B cell (primary cell): ENCODE measurements at regions not wholly inside any gene's neighbourhood (a gene's known extent, or its start where the extent isn't known, plus 50 kb on each side); places are given as distances from the start of the nearest gene placed in this dataset.

Source experiments
- ATAC-seq: fragments of 200-7000 bp; cut with Tn5 transposase; one replicate; pipeline ENCODE4 v1.10.0; 2021; ENCODE audit warnings: low read depth, mild to moderate bottlenecking, moderate number of reproducible peaks, moderate library complexity
- CTCF ChIA-PET: fragments of 350-600 bp; sonication (Branson Sonifier 250); formaldehyde crosslinking; loops from one replicate; lab custom pipeline; 2021; ENCODE audit warnings: antibody characterized with exemption, inconsistent platforms; lab: Charles Lee
- POLR2A ChIA-PET: fragments of 350-600 bp; sonication (Branson Sonifier 250); formaldehyde crosslinking; loops from one replicate; lab custom pipeline; 2021; ENCODE audit warnings: antibody characterized with exemption; lab: Charles Lee
- DNase-seq: peaks from one replicate; pipeline ENCODE4 v3.0.0; 2013
- H2AFZ ChIP-seq: 2 replicates; pipeline ENCODE4 v1.6.1; 2012; ENCODE audit warnings: mild to moderate bottlenecking, low read depth, low read length; ENCODE audit not compliant: insufficient read depth, poor library complexity, severe bottlenecking
- H3K27ac ChIP-seq, 2 donors: 1 replicate in 1 of 2; 2 replicates in 1 of 2; pipeline ENCODE4 v1.5.1; 2012 to 2013; ENCODE audit warnings: low read length in 2 of 2, mild to moderate bottlenecking in 2 of 2, moderate library complexity in 1 of 2
- H3K27me3 ChIP-seq, 4 experiments: fragments of 200-600 bp in 1 of 4; sonication (generic) in 1 of 4; replicated peaks in 1 of 4; 1 replicate in 2 of 4; 2 replicates in 2 of 4; pipeline versions ENCODE4 v1.6.1 to v1.7.0; 2013 to 2016; ENCODE audit warnings: low read length in 3 of 4, mild to moderate bottlenecking in 2 of 4, mixed read lengths in 1 of 4, moderate library complexity in 1 of 4; ENCODE audit not compliant: insufficient read depth in 4 of 4, control insufficient read depth in 3 of 4; ENCODE audit errors: control extremely low read depth in 1 of 4
- H3K36me3 ChIP-seq, 2 experiments: replicated peaks in 1 of 2; 1 replicate in 1 of 2; 2 replicates in 1 of 2; pipeline versions ENCODE4 v1.6.1 to v1.7.1; 2013; ENCODE audit warnings: low read length in 1 of 2; ENCODE audit not compliant: insufficient read depth in 2 of 2, control insufficient read depth in 1 of 2; ENCODE audit errors: control extremely low read depth in 1 of 2, extremely low read depth in 1 of 2
- H3K4me1 ChIP-seq, 2 donors: fragments of 200-600 bp in 1 of 2; sonication (generic) in 1 of 2; 1 replicate in 1 of 2; 2 replicates in 1 of 2; pipeline versions ENCODE4 v1.5.1 to v1.6.1; 2013 to 2017; ENCODE audit warnings: low read length in 2 of 2; ENCODE audit not compliant: control insufficient read depth in 2 of 2, insufficient read depth in 2 of 2
- H3K4me2 ChIP-seq: replicated peaks from 2 replicates; pipeline ENCODE3; 2012; ENCODE audit warnings: mild to moderate bottlenecking, low read depth, low read length; ENCODE audit not compliant: poor library complexity, severe bottlenecking
- H3K4me3 ChIP-seq, 5 experiments: fragments of 200-600 bp in 1 of 5; sonication (generic) in 1 of 5; 1 replicate in 3 of 5; 2 replicates in 2 of 5; pipeline versions ENCODE4 v1.5.1 to v1.7.0; 2011 to 2016; ENCODE audit warnings: low read length in 4 of 5, mild to moderate bottlenecking in 4 of 5, low read depth in 2 of 5, control low read depth in 1 of 5, moderate library complexity in 1 of 5; ENCODE audit not compliant: insufficient read depth in 1 of 5; ENCODE audit errors: control extremely low read depth in 1 of 5, extremely low read depth in 1 of 5
- H3K79me2 ChIP-seq: fragments of 200-600 bp; sonication (generic); one replicate; pipeline ENCODE4 v1.6.0; 2016; ENCODE audit warnings: low read length; ENCODE audit not compliant: control insufficient read depth, insufficient read depth
- H3K9ac ChIP-seq: fragments of 200-600 bp; sonication (generic); 2 replicates; pipeline ENCODE4 v1.6.1; 2017; ENCODE audit warnings: mild to moderate bottlenecking, low read length, moderate library complexity
- H3K9me3 ChIP-seq, 3 donors: one replicate each; pipeline versions ENCODE4 v1.6.1 to v1.7.1; 2013; ENCODE audit warnings: low read length in 2 of 3; ENCODE audit not compliant: control insufficient read depth in 2 of 3, insufficient read depth in 1 of 3; ENCODE audit errors: control extremely low read depth in 1 of 3
- H4K20me1 ChIP-seq: 2 replicates; pipeline ENCODE4 v1.6.0; 2012; ENCODE audit warnings: mild to moderate bottlenecking, low read length; ENCODE audit not compliant: insufficient read depth, control insufficient read depth, poor library complexity, severe bottlenecking
- H3K27ac Mint-ChIP-seq: one replicate; pipeline ENCODE4 v1.8.0; 2021; ENCODE audit warnings: mixed read lengths
- H3K27me3 Mint-ChIP-seq: one replicate; pipeline ENCODE4 v1.8.0; 2021; ENCODE audit warnings: mixed read lengths
- H3K4me1 Mint-ChIP-seq: one replicate; pipeline ENCODE4 v1.8.0; 2021; ENCODE audit warnings: mixed read lengths
- H3K4me3 Mint-ChIP-seq: one replicate; pipeline ENCODE4 v1.8.0; 2021; ENCODE audit warnings: mixed read lengths
- H3K9me3 Mint-ChIP-seq: one replicate; pipeline ENCODE4 v1.8.0; 2022; ENCODE audit warnings: mixed read lengths; ENCODE audit not compliant: insufficient read depth
- EZH2 ChIP-seq: IDR thresholded peaks from 2 replicates; pipeline ENCODE4 v1.6.1; 2012; ENCODE audit warnings: borderline replicate concordance, low read depth, mild to moderate bottlenecking, moderate library complexity, low read length; ENCODE audit not compliant: insufficient read depth, poor library complexity, severe bottlenecking
- WGBS: methylation state at CpG from one replicate; pipeline ENCODE4 v1.1.5; 2013; ENCODE audit warnings: missing lambda C conversion rate; ENCODE audit not compliant: insufficient coverage; 5-methylcytosine and 5-hydroxymethylcytosine counted together
- intact Hi-C: fragments of 100-400 bp; cut with micrococcal nuclease; formaldehyde crosslinking; loops from one replicate; pipeline ENCODE4 v1.10.0; 2022
- TF ChIP-seq, protein P1 (sequence below): fragments of 200-600 bp; IDR thresholded peaks from one replicate; pipeline ENCODE4 v1.8.0; 2022; ENCODE audit warnings: antibody characterized with exemption, mild to moderate bottlenecking

DNA sequence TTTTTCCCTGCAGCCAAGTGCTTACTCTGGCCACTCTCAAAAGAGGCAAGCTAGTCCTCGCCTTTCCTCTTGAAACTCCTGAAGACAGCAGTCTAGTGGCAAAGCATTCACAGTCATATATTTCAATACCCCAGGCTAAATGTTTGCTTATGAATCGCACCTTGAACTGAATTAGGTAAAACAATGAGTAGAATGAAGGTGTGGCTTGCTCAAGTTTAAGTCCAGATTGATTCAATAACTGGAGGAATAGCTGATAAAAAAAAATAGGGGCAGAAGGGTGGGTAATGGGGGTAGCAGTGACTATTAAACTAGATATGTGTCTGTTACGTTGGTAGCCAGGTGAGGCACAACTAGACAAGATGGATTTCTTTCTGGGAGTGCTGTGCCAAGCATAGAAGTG lies 88.2 kb upstream of the EPB41L3 start:
- POLR2A ChIA-PET: no interaction called here
- WGBS: 100% methylated on average over 1 of the region's 3 CpGs
- Histone ChIP-seq H3K4me3 (no peak overlapping the region), H3K9me3 (peaks cover 0 to 10% (median 0%) of the 10 kb centered on the region in 3 donors), H3K36me3 (no peaks in the 10 kb centered on the region), H3K4me1 (peaks cover 18 to 21% of the 10 kb centered on the region in 2 donors), H2AFZ (no peak overlapping the region), H3K9ac (no peak overlapping the region), H3K4me2 (no peak overlapping the region), H3K27me3 (peaks cover 0 to 40% (median 19%) of the 10 kb centered on the region in 4 experiments), H3K27ac (no peak overlapping the region), H4K20me1 (no peaks in the 10 kb centered on the region), H3K79me2 (no peaks in the 10 kb centered on the region)
- ATAC-seq (no peak), DNase-seq (no peak)
- Mint-ChIP-seq H3K4me1 (peaks cover 12% of the 10 kb centered on the region), H3K27me3 (peaks cover 39% of the 10 kb centered on the region), H3K4me3 (no peak overlapping the region), H3K27ac (no peak overlapping the region), H3K9me3 (no peaks in the 10 kb centered on the region)
- CTCF ChIA-PET: no interaction called here
- TF ChIP-seq, protein P1, sequence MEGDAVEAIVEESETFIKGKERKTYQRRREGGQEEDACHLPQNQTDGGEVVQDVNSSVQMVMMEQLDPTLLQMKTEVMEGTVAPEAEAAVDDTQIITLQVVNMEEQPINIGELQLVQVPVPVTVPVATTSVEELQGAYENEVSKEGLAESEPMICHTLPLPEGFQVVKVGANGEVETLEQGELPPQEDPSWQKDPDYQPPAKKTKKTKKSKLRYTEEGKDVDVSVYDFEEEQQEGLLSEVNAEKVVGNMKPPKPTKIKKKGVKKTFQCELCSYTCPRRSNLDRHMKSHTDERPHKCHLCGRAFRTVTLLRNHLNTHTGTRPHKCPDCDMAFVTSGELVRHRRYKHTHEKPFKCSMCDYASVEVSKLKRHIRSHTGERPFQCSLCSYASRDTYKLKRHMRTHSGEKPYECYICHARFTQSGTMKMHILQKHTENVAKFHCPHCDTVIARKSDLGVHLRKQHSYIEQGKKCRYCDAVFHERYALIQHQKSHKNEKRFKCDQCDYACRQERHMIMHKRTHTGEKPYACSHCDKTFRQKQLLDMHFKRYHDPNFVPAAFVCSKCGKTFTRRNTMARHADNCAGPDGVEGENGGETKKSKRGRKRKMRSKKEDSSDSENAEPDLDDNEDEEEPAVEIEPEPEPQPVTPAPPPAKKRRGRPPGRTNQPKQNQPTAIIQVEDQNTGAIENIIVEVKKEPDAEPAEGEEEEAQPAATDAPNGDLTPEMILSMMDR: no peak
- no peak for TF ChIP-seq EZH2
- intact Hi-C loops: no loop called here

DNA sequence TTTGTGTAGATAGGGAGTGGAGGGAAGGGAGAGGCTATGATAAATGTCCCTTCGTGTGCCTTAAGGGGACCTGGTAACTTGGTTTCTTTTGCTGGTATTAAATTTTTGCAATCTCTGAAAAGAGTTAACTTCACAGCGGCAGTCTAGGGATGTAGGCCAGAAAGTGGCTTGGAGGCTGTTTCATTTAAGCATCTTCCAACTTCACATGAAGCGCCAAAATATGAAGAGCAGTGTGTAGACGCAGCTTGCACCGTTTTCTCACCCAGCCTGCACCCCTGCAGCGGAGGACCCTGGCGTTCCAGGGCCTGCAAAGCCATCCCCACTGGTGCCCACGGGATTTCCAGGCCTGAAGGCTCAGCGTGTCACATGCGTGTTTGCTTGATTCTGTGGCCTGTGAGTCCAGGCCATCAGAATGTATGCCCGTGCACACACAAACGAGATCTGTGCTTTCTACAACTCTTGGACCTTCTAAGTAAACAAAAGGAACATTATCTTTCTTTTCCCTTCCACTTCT lies 87.2 kb upstream of the EPB41L3 start:
- Histone ChIP-seq H2AFZ (peak overlapping the region; percentile 16), H3K4me1 (peaks cover 18 to 21% of the 10 kb centered on the region in 2 donors), H3K4me2 (no peak overlapping the region), H3K9ac (no peak overlapping the region), H3K4me3 (no peak overlapping the region), H3K27me3 (peaks cover 0 to 47% (median 20%) of the 10 kb centered on the region in 4 experiments), H3K27ac (no peak overlapping the region), H4K20me1 (no peaks in the 10 kb centered on the region), H3K36me3 (no peaks in the 10 kb centered on the region), H3K9me3 (peaks cover 0 to 10% (median 0%) of the 10 kb centered on the region in 3 donors), H3K79me2 (no peaks in the 10 kb centered on the region)
- 85% methylated on average over 11 of the region's 12 CpGs for WGBS
- intact Hi-C loops: no loop called here
- H3K4me3 Mint-ChIP-seq: peak overlapping the region; percentile 52
- no peak overlapping the region for H3K27ac Mint-ChIP-seq
- ChIA-PET POLR2A (no interaction called here), CTCF (no interaction called here)
- H3K4me1 Mint-ChIP-seq: peaks cover 12% of the 10 kb centered on the region
- ATAC-seq: no peak
- H3K9me3 Mint-ChIP-seq: no peaks in the 10 kb centered on the region
- peaks cover 39% of the 10 kb centered on the region for H3K27me3 Mint-ChIP-seq
- no peak for DNase-seq
- no peak for TF ChIP-seq EZH2
- TF ChIP-seq, protein P1: no peak
